IMR-90 (cell line): ENCODE measurements at regions not wholly inside any gene's neighbourhood (a gene's known extent, or its start where the extent isn't known, plus 50 kb on each side); places are given as distances from the start of the nearest gene placed in this dataset.

Experiments
- ATAC-seq: fragments of 200-7000 bp; cut with Tn5 transposase; 2 replicates; pipeline ENCODE4 v1.9.1; 2020; ENCODE audit warnings: low read depth, mild to moderate bottlenecking, moderate library complexity
- BruUV-seq: library from RNA; stranded (reverse); fragments of 400-500 nt; replicated peaks from 2 replicates; lab custom pipeline; 2021; lab: Mats Ljungman, UMichigan
- CTCF ChIA-PET: fragments of 300-600 bp; formaldehyde crosslinking; extraction: SDS; loops from one replicate; lab custom pipeline; 2021; ENCODE audit warnings: antibody characterized with exemption; lab: Yijun Ruan, JAX
- POLR2A ChIA-PET: fragments of 300-600 bp; sonication (Branson Sonifier 250); formaldehyde crosslinking; loops from one replicate; lab custom pipeline; 2022; ENCODE audit warnings: antibody characterized with exemption; ENCODE audit not compliant: unreplicated experiment; lab: Charles Lee
- DNase-seq: peaks from one replicate; pipeline ENCODE4 v3.0.0; 2013
- H2AFZ ChIP-seq: replicated peaks from 2 replicates; pipeline ENCODE3; 2013; ENCODE audit warnings: low read length, mild to moderate bottlenecking; ENCODE audit not compliant: poor library complexity
- H2AK5ac ChIP-seq: 2 replicates; pipeline ENCODE4 v1.6.1; 2013; ENCODE audit warnings: low read depth, low read length, inconsistent platforms
- H2AK9ac ChIP-seq: replicated peaks from 2 replicates; pipeline ENCODE3; 2013; ENCODE audit warnings: mild to moderate bottlenecking, low read depth, low read length, moderate library complexity; ENCODE audit not compliant: poor library complexity
- H2BK120ac ChIP-seq: 2 replicates; pipeline ENCODE4 v1.6.1; 2013; ENCODE audit warnings: low read depth, low read length, inconsistent platforms
- H2BK15ac ChIP-seq: 3 replicates; pipeline ENCODE4 v1.6.1; 2013; ENCODE audit warnings: low read depth, low read length, inconsistent platforms
- H2BK20ac ChIP-seq: 2 replicates; pipeline ENCODE4 v1.6.1; 2013; ENCODE audit warnings: low read depth, mild to moderate bottlenecking, inconsistent platforms, low read length, moderate library complexity
- H2BK5ac ChIP-seq: 2 replicates; pipeline ENCODE4 v1.6.1; 2013; ENCODE audit warnings: mild to moderate bottlenecking, low read depth, low read length, inconsistent platforms; ENCODE audit not compliant: poor library complexity, severe bottlenecking
- H3K14ac ChIP-seq: replicated peaks from 2 replicates; pipeline ENCODE4 v1.6.1; 2013; ENCODE audit warnings: low read depth, low read length, inconsistent platforms
- H3K18ac ChIP-seq: 2 replicates; pipeline ENCODE4 v1.6.1; 2013; ENCODE audit warnings: low read depth, low read length, control low read depth
- H3K23ac ChIP-seq: 2 replicates; pipeline ENCODE4 v1.6.1; 2013; ENCODE audit warnings: low read depth, low read length, inconsistent platforms
- H3K27ac ChIP-seq: 2 replicates; pipeline ENCODE4 v1.5.1; 2013; ENCODE audit warnings: mild to moderate bottlenecking, control low read depth, low read length; ENCODE audit not compliant: insufficient read depth
- H3K27me3 ChIP-seq: 2 replicates; pipeline ENCODE4 v1.6.1; 2013; ENCODE audit warnings: low read length; ENCODE audit not compliant: control insufficient read depth, insufficient read depth
- H3K36me3 ChIP-seq: 2 replicates; pipeline ENCODE4 v1.6.1; 2013; ENCODE audit warnings: low read length, mixed read lengths; ENCODE audit not compliant: control insufficient read depth, insufficient read depth
- H3K4ac ChIP-seq: 2 replicates; pipeline ENCODE4 v1.6.1; 2013; ENCODE audit warnings: low read depth, low read length, inconsistent platforms
- H3K4me1 ChIP-seq: 2 replicates; pipeline ENCODE4 v1.6.1; 2013; ENCODE audit warnings: low read length, mixed read lengths; ENCODE audit not compliant: control insufficient read depth, insufficient read depth
- H3K4me2 ChIP-seq: 2 replicates; pipeline ENCODE4 v1.6.1; 2013; ENCODE audit warnings: low read depth, mild to moderate bottlenecking, control low read depth, low read length, moderate library complexity
- H3K4me3 ChIP-seq: 2 replicates; pipeline ENCODE4 v1.5.1; 2013; ENCODE audit warnings: low read depth, mild to moderate bottlenecking, control low read depth, low read length, moderate library complexity; ENCODE audit not compliant: insufficient read depth
- H3K56ac ChIP-seq: 2 replicates; pipeline ENCODE4 v1.6.1; 2013; ENCODE audit warnings: low read length, inconsistent platforms; ENCODE audit not compliant: insufficient read depth; ENCODE audit errors: extremely low read depth
- H3K79me1 ChIP-seq, 2 experiments: 2 replicates each; pipeline ENCODE4 v1.6.1; 2013; ENCODE audit warnings: low read length in 2 of 2, inconsistent platforms in 1 of 2, low read depth in 1 of 2
- H3K9ac ChIP-seq: 2 replicates; pipeline ENCODE4 v1.6.1; 2013; ENCODE audit warnings: low read depth, low read length, control low read depth
- H3K9me1 ChIP-seq: 2 replicates; pipeline ENCODE4 v1.6.1; 2013; ENCODE audit warnings: low read length, inconsistent platforms; ENCODE audit not compliant: insufficient read depth
- H3K9me3 ChIP-seq: 2 replicates; pipeline ENCODE4 v1.6.1; 2013; ENCODE audit warnings: low read length; ENCODE audit not compliant: control insufficient read depth, insufficient read depth
- H4K20me1 ChIP-seq: 2 replicates; pipeline ENCODE4 v1.6.1; 2013; ENCODE audit warnings: low read length, inconsistent platforms; ENCODE audit not compliant: insufficient read depth
- H4K5ac ChIP-seq: 2 replicates; pipeline ENCODE4 v1.6.1; 2013; ENCODE audit warnings: mild to moderate bottlenecking, low read depth, low read length, control low read depth
- H4K8ac ChIP-seq, 2 experiments: 2 replicates each; pipeline ENCODE4 v1.6.1; 2013; ENCODE audit warnings: low read depth in 2 of 2, low read length in 2 of 2, control low read depth in 1 of 2, inconsistent platforms in 1 of 2
- H4K91ac ChIP-seq: 2 replicates; pipeline ENCODE4 v1.6.1; 2013; ENCODE audit warnings: low read depth, low read length, inconsistent platforms; ENCODE audit not compliant: insufficient read depth
- CEBPB ChIP-seq: IDR thresholded peaks from 2 replicates; pipeline ENCODE4 v1.6.1; 2012; ENCODE audit warnings: low read depth, low read length, improper control_type of control experiment
- CHD1 ChIP-seq: IDR thresholded peaks from 2 replicates; pipeline ENCODE4 v1.6.1; 2012; ENCODE audit warnings: low read depth, low read length, improper control_type of control experiment
- CTCF ChIP-seq: conservative IDR thresholded peaks from 2 replicates; pipeline ENCODE4 v1.5.1; 2012; ENCODE audit warnings: mild to moderate bottlenecking, low read depth, low read length, improper control_type of control experiment
- MAZ ChIP-seq: IDR thresholded peaks from 2 replicates; pipeline ENCODE4 v1.6.1; 2012; ENCODE audit warnings: low read depth, mild to moderate bottlenecking, low read length, improper control_type of control experiment, moderate library complexity, borderline replicate concordance
- MXI1 ChIP-seq: IDR thresholded peaks from 2 replicates; pipeline ENCODE4 v1.6.1; 2012; ENCODE audit warnings: low read depth, mild to moderate bottlenecking, low read length, moderate library complexity, borderline replicate concordance
- POLR2A ChIP-seq: IDR thresholded peaks from 2 replicates; pipeline ENCODE4 v1.6.1; 2012; ENCODE audit warnings: mild to moderate bottlenecking, low read depth, low read length
- RFX5 ChIP-seq: IDR thresholded peaks from 2 replicates; pipeline ENCODE4 v1.8.0; 2012; ENCODE audit warnings: low read depth, mild to moderate bottlenecking, low read length, moderate library complexity
- USF2 ChIP-seq: fragments of 150-350 bp; IDR thresholded peaks from 2 replicates; pipeline ENCODE4 v1.6.1; 2017; ENCODE audit warnings: mild to moderate bottlenecking, antibody characterized with exemption, low read length, low read depth
- WGBS, 2 experiments: methylation state at CpG; one replicate each; pipeline versions ENCODE4 v1.1.5 to v1.1.7; 2013; ENCODE audit warnings: missing lambda C conversion rate in 2 of 2; ENCODE audit not compliant: insufficient read length in 1 of 2; ENCODE audit errors: extremely low coverage in 2 of 2; 5-methylcytosine and 5-hydroxymethylcytosine counted together
- dilution Hi-C: fragments of 300-500 bp; cut with HindIII; formaldehyde crosslinking; loops from one replicate; pipeline ENCODE4 v1.14.3; 2018; ENCODE audit warnings: low sequenced_read_pairs; ENCODE audit not compliant: unreplicated experiment
- in situ Hi-C: fragments of 300-500 bp; cut with MboI; formaldehyde crosslinking; loops from 3 replicates; pipeline ENCODE4 v1.14.3; 2019; ENCODE audit warnings: low sequenced_read_pairs, inconsistent platforms, mixed read lengths
- intact Hi-C: fragments of 100-400 bp; cut with micrococcal nuclease; formaldehyde crosslinking; loops from 2 replicates; pipeline ENCODE4 v1.10.0; 2022

GRCh38 chr18:38067821-38068220, 502.2 kb upstream of the CELF4 start:
- no peaks in the 10 kb centered on the region for H3K4me1 ChIP-seq
- H3K23ac ChIP-seq: no peak overlapping the region
- no peak overlapping the region for H2BK5ac ChIP-seq
- H2BK20ac ChIP-seq: no peak overlapping the region
- no peaks in the 10 kb centered on the region for H4K20me1 ChIP-seq
- H3K36me3 ChIP-seq: no peaks in the 10 kb centered on the region
- BruUV-seq: no TSS peak
- H2BK120ac ChIP-seq: no peak overlapping the region
- dilution Hi-C loops: no loop called here
- ChIA-PET CTCF (no interaction called here), POLR2A (no interaction called here)
- DNase-seq (no peak), ATAC-seq (no peak)
- WGBS, 2 experiments: 60% methylated on average over 1 of the region's 2 CpGs; no CpG with 5 or more reads in 1 of the 2 experiments
- no peak overlapping the region for H3K14ac ChIP-seq
- H3K18ac ChIP-seq: no peak overlapping the region
- H3K4me3 ChIP-seq: no peak overlapping the region
- in situ Hi-C loops: no loop called here
- no peak overlapping the region for H2AFZ ChIP-seq
- TF ChIP-seq CHD1 (no peak), CTCF (no peak), USF2 (no peak), RFX5 (no peak), MAZ (no peak), MXI1 (no peak), CEBPB (no peak), POLR2A (no peak)
- H4K8ac ChIP-seq: no peak overlapping the region
- H3K9me3 ChIP-seq: peaks cover 9% of the 10 kb centered on the region
- H3K4me2 ChIP-seq: no peak overlapping the region
- no peak overlapping the region for H4K91ac ChIP-seq
- H2BK15ac ChIP-seq: no peak overlapping the region
- no peak overlapping the region for H2AK5ac ChIP-seq
- H3K56ac ChIP-seq: no peak overlapping the region
- H3K27ac ChIP-seq: no peak overlapping the region
- H3K4ac ChIP-seq: no peak overlapping the region
- no peaks in the 10 kb centered on the region for H3K9me1 ChIP-seq
- intact Hi-C loops: no loop called here
- no peaks in the 10 kb centered on the region for H3K27me3 ChIP-seq
- no peak overlapping the region for H2AK9ac ChIP-seq
- no peak overlapping the region for H3K9ac ChIP-seq
- H3K79me1 ChIP-seq: no peaks in the 10 kb centered on the region
- H4K5ac ChIP-seq: no peak overlapping the region
